ENCODE measurements at regions not wholly inside any gene's neighbourhood (a gene's known extent, or its start where the extent isn't known, plus 50 kb on each side); places are given as distances from the start of the nearest gene placed in this dataset.
"Not testable (repeated sequence)": the region's sequence is repeated elsewhere in the genome, so short reads cannot be mapped to it uniquely, and the experiment has no call there.

- DNase-seq: no peak
Measured at GRCh38 chr5:52623291-52623690, 164.4 kb upstream of the ITGA1 start.

- DNase-seq: no peak
Measured at GRCh38 chr5:52624291-52624690, 163.4 kb upstream of the ITGA1 start.

GRCh38 chr5:52626312-52626711 lies 161.4 kb upstream of the ITGA1 start:
- no peak for DNase-seq

GRCh38 chr5:52627740-52628139 lies 160.0 kb upstream of the ITGA1 start:
- no peak for DNase-seq

GRCh38 chr5:52632281-52632680 lies 155.4 kb upstream of the ITGA1 start:
- DNase-seq: no peak

GRCh38 chr5:52634171-52634570 lies 153.5 kb upstream of the ITGA1 start:
- DNase-seq: not testable (repeated sequence)

- DNase-seq: no peak
Measured at GRCh38 chr5:52638732-52639131, 149.0 kb upstream of the ITGA1 start.

GRCh38 chr5:52648726-52649125 lies 139.0 kb upstream of the ITGA1 start:
- no peak for DNase-seq

- DNase-seq: no peak
Measured at GRCh38 chr5:52655163-52655562, 132.6 kb upstream of the ITGA1 start.

- DNase-seq: no peak
Measured at GRCh38 chr5:52656569-52657246, 131.0 kb upstream of the ITGA1 start.

GRCh38 chr5:52657247-52657645 lies 130.5 kb upstream of the ITGA1 start:
- peak; percentile 62 for DNase-seq

- DNase-seq: no peak
Measured at GRCh38 chr5:52658246-52658645, 129.5 kb upstream of the ITGA1 start.

GRCh38 chr5:52660621-52661020 lies 127.1 kb upstream of the ITGA1 start:
- DNase-seq: no peak

GRCh38 chr5:52661903-52662595 lies 125.7 kb upstream of the ITGA1 start:
- no peak for DNase-seq

GRCh38 chr5:52665559-52665958 lies 122.2 kb upstream of the ITGA1 start:
- no peak for DNase-seq

- DNase-seq: no peak
Measured at GRCh38 chr5:52668139-52668538, 119.6 kb upstream of the ITGA1 start.

GRCh38 chr5:52668544-52669185 lies 119.1 kb upstream of the ITGA1 start:
- no peak for DNase-seq

GRCh38 chr5:52672459-52672858 lies 115.3 kb upstream of the ITGA1 start:
- no peak for DNase-seq

GRCh38 chr5:52673495-52673894 lies 114.2 kb upstream of the ITGA1 start:
- no peak for DNase-seq

- DNase-seq: no peak
Measured at GRCh38 chr5:52674815-52675545, 112.7 kb upstream of the ITGA1 start.

GRCh38 chr5:52682492-52682891 lies 105.2 kb upstream of the ITGA1 start:
- DNase-seq: no peak

- no peak for DNase-seq
Measured at GRCh38 chr5:52684051-52684450, 103.7 kb upstream of the ITGA1 start.

- DNase-seq: no peak
Measured at GRCh38 chr5:52685566-52685965, 102.2 kb upstream of the ITGA1 start.

GRCh38 chr5:52685971-52686370 lies 101.7 kb upstream of the ITGA1 start:
- DNase-seq: no peak

Measured in NCI-H510A treated with DMSO at 0.1 percent for 48 hours (cell line).